CD4-positive, alpha-beta T cell treated with Interleukin-10 for 1 hour (primary cell): ENCODE measurements at regions not wholly inside any gene's neighbourhood (a gene's known extent, or its start where the extent isn't known, plus 50 kb on each side); places are given as distances from the start of the nearest gene placed in this dataset.

Experiments
- DNase-seq: peaks from one replicate; pipeline ENCODE4 v3.0.0-alpha.2; 2020

DNA sequence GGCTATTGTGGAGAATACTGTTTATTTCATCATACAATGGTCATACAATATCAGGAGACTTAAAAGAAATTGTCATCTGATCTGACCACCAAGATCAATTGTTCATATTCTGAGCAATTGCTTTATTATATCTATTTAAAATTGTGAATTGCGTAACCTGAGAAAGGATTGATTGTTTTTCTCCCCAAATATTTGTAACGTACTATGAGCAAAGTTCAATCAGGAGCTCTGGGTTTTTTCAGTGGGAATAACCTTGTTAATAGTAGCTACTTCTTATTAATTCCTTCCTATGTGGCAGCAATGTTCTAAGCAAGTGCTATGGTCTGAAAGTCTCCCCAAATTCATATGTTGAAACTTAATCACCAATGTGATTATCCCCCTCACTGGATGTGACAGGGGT is 323.1 kb downstream of the ZPLD1 start:
- DNase-seq = no peak

DNA sequence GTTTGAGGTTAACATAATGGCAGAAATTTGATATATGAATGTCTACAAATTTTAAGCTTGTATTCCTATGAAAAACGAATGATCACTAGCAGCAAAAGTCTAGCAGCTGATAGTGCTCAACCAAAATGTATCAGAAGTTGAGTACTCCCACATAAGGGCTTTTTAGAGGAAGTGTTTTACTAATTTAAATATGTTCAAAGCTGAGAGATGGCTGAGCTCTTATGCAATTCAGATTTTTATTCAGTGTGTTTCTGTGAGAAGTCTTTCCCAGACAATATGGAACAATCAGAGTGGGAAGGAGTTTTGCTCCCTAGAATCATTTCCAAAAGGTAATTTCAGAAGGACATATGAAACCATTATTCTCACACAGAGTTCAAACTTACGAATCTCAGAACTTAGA is 327.0 kb downstream of the ZPLD1 start:
- no peak for DNase-seq

DNA sequence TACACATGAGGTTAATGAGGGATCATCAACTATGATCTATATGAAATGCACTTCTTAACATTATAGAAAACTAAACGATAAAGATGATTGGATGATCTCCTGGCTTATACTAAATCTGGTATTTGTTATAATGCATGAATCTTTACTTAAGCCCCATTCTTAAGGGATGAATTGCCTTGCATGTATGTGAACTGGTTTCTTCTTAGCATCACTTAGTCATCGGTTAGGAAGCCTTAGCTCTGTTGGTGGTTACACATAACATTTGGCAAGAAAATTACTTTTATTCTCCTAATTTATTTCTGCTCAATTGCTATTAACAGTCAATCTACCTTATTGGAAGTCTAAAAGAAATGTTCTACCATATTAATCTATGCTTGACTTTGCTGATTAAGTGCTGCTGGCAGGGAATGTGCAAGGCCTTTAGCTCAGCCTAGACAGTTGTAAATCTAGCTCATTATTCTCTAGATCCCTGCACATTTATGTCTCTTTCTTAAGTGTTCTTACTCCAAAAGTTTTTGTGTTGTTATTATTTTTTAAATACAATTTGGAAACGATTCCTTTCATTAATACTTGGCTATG is 356.0 kb downstream of the ZPLD1 start:
- no peak for DNase-seq

DNA sequence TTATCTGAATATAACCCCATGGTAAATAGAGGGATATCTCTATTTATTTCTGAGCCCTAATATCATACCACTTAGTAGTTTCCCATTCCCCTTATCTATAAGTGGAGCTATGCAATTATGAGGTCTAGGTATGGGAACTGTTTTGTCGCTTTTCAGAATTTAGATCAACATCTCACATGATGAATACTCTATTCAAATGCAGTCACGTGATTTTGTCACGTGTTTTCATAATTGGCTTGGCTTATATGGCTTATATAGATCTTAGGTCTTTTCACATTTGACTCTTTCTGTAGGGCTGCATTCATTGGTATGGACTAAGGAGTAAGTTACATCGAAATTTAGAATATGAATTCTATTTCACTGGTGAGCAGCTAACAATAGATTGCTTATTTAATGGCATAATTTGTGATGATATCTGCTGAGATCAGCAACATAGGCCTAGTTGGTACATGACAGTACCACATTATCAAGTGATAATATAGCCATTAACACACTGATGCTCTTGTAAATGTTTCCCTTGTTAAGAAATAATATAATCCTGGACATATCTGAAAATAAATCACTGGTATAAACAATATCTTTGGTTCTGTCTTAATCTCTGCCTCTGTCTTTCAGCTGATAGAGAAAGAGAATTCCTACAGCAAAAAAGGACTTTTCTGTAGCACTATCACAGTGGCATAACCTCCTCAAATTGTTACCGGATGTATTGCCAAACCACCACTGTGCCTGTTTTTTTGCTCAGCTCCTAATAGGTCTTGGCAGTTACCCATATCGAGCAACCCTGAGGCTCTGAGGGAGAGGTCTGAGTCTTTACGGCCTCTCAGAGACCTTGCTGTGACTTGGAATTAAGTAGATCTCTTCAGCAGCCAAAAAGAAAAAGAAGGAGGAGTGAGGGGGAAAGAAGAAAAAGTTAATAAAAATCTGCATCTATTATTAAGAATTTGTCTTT is 357.1 kb downstream of the ZPLD1 start:
- no peak for DNase-seq

DNA sequence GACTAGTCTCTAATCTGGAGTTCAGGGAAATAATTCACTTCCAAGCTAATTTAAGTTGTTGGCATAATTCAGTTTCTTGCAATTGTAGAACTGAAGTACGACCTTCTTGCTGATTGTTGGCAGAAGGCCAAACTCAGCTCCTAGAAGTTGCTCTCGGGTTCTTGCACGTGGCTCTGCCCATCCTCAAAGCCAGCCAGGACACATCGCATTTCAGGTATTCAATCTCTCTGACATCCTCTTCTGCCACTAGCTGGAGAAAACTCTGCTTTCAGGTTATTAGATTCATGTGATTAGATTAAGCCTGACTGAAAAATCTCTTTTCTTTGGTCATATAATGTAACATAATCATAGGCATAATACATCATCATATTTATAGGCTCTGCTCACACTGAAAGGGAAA is 362.0 kb downstream of the ZPLD1 start:
- DNase-seq = no peak

DNA sequence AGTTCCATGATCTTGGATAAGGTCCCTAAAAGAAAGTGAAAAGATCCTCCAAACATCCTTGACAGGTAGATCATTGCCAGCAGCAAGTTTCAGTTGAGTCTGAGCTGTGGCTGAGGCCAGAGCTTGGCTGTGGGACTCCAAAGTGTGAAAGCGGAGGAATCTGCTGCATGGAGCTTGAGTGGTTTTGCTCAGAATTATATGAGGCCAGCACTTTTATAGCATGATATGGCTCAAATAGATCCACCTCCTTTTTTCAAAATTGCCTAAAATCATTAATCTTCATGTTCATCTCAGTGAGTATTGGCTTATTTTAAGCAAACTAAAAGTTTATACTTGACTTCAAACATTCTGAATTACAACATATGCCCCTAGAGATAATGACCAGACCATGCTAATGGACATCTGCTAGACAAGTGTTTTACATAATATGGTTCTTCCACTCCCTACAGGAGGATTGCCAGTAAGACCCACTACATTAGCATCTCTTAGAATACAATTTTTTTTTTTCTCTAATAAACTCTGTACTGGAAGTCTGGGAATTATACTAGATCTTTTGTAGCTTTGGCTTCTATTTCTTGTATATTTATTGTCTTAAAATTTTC is 368.1 kb downstream of the ZPLD1 start:
- no peak for DNase-seq

DNA sequence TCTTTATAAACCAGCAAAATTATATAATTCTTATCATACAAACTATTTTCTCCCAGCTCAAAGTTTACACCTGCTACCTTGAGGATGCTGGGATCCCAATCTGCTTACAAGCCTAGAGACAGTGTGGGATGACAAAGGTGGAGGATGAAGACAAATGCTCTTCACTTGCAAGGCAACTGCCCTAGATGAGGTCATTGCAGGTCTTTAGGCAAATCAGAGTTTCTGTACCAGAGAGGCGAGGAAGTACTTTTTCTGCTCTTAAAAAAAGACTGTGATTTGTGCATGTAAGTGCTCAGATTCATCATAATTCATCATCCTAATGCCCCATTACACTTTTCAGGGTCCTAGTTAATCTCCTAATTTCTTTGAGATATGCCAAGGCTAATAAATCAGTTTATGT is 376.1 kb downstream of the ZPLD1 start:
- DNase-seq = no peak

DNA sequence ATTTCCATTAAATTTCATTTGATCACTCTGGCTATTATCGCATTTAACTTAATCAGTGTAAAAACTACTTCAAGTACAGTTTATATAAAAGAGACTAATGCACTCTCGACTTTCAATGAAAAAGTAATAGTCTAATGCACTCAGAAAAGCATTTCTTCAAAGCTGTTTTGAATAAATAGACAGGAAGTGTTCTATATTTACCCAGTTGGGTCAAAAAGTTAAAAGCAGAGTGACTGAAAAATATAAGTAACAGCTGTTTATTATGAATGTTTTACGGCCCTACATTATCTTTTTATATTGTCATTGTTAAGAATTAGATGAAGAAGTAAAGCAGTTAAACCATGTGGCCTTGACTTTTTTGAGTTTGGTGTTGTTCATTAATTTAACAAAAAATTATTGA is 391.8 kb downstream of the ZPLD1 start:
- no peak for DNase-seq

DNA sequence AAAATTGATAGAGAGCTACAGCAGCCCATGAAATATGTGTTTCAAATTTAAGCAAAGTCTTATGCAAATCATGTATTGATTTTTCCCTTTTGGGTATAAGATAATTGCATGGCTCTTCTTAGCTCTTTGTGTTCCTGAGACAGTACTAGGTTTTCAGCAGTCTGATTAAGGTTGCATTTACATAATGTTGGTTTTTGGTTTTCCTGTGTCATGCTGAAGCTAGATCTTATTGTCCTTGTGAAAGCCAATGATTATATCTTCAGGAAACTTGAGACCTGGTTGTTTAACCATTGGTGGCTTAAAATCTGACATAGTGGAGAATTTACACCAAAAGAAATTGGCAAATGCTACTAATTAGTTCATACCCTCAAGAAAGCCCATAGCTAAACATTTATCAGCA is 392.6 kb downstream of the ZPLD1 start:
- DNase-seq = no peak

DNA sequence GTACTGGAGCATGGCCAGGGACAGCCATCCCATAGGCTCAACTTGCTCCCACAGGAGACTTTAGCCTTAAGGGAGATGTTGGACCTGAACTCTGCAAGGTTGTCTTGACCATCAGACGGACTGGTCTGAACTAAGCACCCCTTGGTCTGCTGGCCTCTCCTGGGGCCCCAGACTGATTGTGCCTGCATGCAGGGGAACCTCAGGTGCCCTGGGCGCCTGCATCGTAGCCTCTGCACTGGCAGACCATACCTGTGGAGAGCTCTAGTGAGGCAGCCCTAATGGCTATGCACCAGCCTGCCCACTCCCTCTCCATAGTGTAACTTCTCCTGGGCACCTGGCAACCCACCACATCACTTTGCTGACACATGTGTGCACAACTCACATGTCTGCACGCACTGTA is 395.6 kb downstream of the ZPLD1 start:
- DNase-seq = no peak

DNA sequence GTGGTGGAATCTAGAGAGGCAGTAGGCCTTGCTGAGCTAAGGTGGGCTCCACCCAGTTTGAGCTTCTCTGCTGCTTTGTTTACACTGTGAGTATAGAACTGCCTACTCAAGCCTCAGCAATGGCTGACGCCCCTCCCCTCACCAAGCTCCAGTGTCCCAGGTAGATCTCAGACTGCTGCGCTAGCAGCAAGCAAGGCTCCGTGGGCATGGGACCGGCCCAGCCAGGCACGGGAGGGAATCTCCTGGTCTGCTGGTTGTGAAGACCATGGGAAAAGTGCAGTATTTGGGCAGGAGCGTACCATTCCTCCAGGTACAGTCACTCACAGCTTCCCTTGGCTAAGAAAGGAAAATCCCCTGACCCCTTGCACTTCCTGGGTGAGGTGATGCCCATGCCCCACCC is 407.1 kb downstream of the ZPLD1 start:
- no peak for DNase-seq

DNA sequence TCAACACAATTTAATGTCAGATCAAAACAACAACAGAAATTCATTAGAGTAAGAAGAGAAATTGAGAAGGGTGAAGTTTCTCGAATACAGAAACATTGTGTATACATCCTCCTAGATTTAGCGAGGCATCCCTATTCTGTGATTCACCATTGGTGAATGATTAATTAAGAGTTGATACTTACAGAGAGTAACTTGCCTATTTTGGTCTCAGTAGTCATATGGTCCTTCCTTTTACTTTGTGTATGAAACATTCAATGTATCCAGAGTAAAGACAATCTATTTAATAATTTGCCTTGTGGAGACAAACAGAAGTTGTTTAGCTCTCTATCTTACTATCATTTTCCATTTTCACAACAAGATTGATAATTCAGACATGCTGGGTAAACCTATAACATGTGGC is 432.0 kb downstream of the ZPLD1 start:
- DNase-seq = no peak

DNA sequence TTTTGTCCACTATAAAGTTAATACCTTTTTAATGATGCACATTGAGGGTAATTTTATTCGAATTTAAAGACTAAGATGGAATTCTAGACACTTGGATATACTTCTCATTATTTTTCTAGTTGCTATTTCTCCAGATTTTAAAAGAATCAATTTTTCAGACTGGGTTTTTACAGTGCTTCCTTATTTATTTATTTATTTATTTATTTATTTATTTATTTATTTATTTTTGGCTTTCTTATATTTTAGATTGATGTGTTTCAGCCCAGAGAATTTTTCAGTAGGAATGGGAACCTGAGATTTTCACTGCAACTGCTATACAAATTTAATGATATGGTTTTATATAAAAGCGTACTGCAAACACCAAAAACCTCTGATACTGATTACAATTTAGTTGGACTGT is 448.7 kb downstream of the ZPLD1 start:
- no peak for DNase-seq

DNA sequence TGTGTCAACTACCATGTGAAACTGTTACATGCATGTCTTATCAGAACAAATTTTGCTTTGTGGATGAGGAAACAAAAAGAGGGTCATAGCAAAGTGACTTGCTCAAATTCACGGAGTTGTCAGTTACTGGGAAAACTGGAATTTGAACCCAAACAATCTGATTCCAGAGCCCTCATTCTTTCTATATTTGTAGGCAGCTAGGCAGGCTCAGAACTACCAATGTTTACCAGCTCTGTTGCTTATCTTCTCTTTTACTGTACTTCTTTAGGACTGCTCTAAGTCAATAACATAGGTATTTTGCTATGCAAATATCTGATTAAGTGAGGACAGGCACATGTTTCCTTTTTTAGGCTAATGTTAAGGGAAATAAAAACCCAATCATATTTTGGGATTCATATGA is 450.5 kb downstream of the ZPLD1 start:
- no peak for DNase-seq

DNA sequence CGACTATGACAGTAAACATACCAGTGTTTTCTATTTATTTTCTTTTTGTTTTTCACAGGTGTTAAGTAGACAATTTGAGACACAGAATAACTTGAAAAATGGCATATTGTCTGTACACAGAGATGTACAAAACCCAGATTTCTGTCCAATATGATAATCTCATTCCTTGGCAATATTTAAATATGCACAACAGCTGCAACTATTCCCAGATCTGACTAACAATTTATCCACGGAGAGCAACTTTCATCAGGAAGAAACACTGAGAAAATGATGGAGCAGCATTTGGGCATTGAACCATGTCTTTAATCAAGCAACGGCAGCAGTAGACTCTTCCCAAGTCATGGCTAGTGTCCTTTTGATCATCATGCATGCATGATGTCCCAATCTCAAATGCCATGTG is 452.6 kb downstream of the ZPLD1 start:
- no peak for DNase-seq

DNA sequence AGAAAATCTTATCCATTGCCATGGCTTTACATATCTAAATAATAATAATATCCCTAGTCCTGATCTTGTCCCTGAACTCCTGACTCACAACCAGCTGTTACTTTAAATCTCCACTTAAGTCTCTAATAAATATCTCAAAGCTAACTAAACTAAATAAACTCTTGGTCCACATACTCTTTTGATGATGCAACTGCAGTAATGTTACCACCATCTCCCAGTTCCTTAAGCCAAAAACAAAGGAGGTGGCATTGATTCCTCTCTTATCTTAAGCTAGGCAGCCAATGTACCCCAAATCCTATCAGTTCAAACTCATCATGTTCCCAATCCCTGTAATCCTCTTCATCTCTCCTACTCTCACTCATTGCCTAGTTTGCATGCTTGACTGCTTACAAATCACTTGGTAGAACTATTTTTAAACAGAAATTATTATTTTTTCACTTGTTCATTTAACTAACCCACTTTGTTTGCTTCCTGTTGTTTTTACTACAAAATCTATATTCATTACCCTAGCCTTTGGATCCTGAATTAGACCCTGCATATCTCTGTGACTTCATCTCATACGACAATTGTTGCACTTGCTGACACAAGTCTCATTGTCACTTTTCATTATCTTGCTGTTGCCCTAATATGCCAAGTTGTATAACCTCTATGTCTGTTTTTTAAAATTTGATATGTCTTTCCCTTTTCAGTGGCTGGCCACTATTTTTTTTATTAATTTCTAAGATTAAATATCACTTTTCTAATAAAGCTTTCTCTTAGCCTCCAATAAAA is 462.2 kb downstream of the ZPLD1 start:
- DNase-seq = no peak

DNA sequence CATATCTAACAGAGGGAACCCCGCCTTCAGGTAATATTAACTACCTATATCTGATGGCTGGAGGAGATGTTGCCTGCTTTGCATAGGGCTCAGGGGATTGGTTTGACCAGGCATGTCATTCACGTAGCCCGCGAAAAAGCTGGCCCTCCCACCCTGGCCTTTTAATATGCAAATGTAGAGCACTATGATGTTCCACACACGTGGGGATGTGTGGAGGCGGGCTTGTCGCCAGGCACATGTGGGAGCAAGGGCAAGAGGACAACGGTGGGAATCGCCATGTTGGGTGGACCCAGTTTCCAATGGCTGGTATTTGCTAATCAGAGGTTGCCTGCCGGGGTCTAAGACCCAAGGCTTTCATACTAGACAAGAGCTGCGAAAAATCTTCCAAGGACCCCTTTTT is 469.8 kb downstream of the ZPLD1 start:
- DNase-seq = no peak

DNA sequence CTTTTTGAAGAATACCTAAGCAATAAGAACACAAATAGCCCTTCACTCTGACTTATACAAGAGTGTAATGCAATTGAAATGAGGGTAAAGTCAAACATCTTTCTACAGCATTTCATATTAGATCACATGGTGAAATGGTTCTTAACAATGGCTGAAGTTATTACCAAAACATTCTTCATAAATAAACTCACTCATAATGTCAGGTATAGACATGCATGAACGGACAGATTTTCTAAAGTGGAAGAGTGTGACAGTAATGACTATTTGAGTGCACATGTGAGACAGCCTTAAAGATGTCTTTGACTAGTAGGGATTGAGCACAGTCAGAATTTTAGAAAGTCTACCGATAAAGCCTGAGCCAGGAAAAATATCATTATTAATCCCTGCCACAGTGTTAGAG is 471.0 kb downstream of the ZPLD1 start:
- no peak for DNase-seq

DNA sequence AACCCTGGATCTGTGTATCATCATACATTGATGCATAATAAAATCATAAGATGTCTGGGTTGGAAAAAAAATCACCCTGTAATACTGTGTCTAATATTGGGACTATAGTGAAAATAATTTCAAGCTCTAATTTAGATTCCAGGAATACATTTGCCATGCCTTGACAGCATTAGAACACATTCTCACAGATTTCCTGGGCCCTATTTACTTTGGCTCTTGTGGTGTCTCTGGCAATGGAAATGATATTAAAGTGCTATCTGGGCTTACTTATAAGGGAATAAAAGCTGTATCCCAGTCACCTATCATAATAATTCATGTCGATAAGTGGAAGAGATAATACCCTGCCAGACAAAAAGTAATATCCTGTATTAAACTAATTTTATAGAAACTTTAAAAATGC is 472.0 kb downstream of the ZPLD1 start:
- DNase-seq = no peak

DNA sequence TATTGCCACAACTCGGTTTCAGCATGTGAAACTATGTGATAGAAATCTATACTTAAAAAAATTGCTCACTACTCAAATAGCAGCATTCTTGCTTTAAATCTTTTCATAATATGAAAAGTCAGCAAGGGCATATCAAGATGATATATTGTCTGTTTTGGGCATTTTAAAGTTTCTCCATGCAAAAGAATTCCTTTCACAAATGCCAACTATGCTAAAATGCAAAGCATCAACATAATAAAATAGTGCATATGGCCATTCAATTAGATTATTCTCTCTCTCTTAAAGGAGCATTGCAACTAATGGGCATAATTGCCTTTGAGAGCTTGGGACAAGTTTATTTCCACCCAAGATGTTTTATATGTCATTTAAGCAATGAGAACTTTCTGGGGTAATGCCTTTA is 475.1 kb downstream of the ZPLD1 start:
- no peak for DNase-seq

DNA sequence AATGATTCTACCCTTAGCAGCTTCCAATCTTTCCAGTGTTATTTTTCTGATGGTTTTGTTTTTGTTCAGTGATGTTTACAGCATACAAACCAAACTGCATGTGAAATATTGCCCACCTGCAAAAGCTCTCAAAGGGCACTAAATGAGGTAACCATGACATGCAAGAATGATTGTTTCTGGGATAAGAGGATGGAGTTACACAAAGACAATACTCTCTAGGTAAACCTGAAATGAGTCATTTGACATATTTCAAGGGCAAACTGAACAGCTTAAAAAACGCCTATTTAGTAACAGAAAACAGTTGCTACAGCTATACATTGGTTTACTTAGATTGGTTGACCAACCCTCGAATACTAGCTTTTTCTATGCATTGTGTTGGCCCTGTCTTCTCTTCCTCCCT is 481.7 kb downstream of the ZPLD1 start:
- no peak for DNase-seq

DNA sequence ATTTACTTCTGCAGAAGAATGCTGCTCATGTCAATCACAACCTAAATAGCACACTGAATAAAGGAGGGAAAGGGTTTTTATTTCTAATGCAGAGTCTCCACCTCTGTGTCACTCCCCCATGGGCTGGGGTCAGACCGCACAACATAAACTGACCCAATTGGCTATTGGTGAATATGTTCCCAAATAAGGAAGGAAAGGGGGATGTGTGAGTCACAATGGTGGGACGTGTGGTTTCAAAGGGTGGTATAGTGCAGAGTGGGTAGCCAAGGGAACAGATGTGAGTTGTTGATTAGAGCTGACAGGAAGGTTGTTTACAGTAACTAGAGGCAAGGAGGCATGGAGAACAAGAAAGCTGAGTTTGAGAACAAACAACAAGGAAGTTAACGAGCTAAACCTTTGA is 491.8 kb downstream of the ZPLD1 start:
- no peak for DNase-seq

DNA sequence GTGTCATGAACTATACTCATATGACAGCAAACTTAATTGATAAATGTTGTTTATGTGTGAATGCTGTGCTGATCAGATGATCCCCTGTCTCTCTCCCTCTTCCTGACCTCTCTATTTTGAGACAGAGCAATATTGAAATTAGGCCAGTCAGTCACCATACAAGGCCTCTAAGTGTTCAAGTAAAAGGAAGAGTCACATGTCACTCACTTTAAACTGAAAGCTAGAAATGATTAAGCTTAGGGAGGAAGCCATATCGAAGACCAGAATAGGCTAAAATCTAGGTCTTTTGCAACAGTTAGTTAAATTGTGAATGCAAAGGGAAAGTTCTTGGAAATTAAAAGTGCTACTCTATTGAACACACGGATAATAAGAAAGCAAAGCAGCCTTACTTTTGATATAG is 498.6 kb downstream of the ZPLD1 start:
- DNase-seq = no peak
